Panc1 (cell line): ENCODE measurements at regions not wholly inside any gene's neighbourhood (a gene's known extent, or its start where the extent isn't known, plus 50 kb on each side); places are given as distances from the start of the nearest gene placed in this dataset.

ENCODE experiments used
- ATAC-seq: fragments of 200-7000 bp; cut with Tn5 transposase; 2 replicates; pipeline ENCODE4 v1.9.1; 2020; ENCODE audit warnings: mild to moderate bottlenecking, moderate library complexity
- BruUV-seq: library from RNA; stranded (reverse); fragments of 400-500 nt; replicated peaks from 2 replicates; lab custom pipeline; 2021; lab: Mats Ljungman, UMichigan
- CTCF ChIA-PET: fragments of 300-600 bp; sonication (Branson Sonifier 250); formaldehyde crosslinking; loops from one replicate; lab custom pipeline; 2022; ENCODE audit warnings: antibody characterized with exemption; lab: Charles Lee
- POLR2A ChIA-PET: fragments of 300-600 bp; sonication (Branson Sonifier 250); formaldehyde crosslinking; loops from one replicate; lab custom pipeline; 2022; ENCODE audit warnings: antibody characterized with exemption; lab: Charles Lee
- DNase-seq: peaks from one replicate; pipeline ENCODE4 v3.0.0-alpha.2; 2010; ENCODE audit warnings: low read depth, low spot score
- H3K27ac ChIP-seq: 2 replicates; pipeline ENCODE4 v1.5.1; 2011; ENCODE audit warnings: mild to moderate bottlenecking, low read length, inconsistent platforms
- H3K27me3 ChIP-seq: fragments of 200-500 bp; sonication (Bioruptor generic); 2 replicates; pipeline ENCODE4 v1.6.0; 2014; ENCODE audit warnings: low read length, inconsistent platforms; ENCODE audit not compliant: control insufficient read depth, insufficient read depth
- H3K36me3 ChIP-seq: fragments of 200-500 bp; sonication (Bioruptor generic); 2 replicates; pipeline ENCODE4 v1.5.1; 2014; ENCODE audit warnings: inconsistent platforms, mild to moderate bottlenecking, low read length, moderate library complexity; ENCODE audit not compliant: control insufficient read depth, insufficient read depth
- H3K4me1 ChIP-seq: 2 replicates; pipeline ENCODE4 v1.5.1; 2011; ENCODE audit warnings: inconsistent platforms, mild to moderate bottlenecking, low read length, moderate library complexity; ENCODE audit not compliant: control insufficient read depth, insufficient read depth
- H3K4me3 ChIP-seq, 2 experiments: 2 replicates each; pipeline ENCODE4 v1.5.1; 2011 to 2012; ENCODE audit warnings: low read depth in 2 of 2, low read length in 2 of 2, mild to moderate bottlenecking in 2 of 2, inconsistent platforms in 1 of 2, moderate library complexity in 1 of 2
- H3K9me3 ChIP-seq: fragments of 200-500 bp; sonication (Bioruptor generic); 2 replicates; pipeline ENCODE4 v1.5.1; 2014; ENCODE audit warnings: low read depth, mild to moderate bottlenecking, inconsistent platforms, low read length, moderate library complexity; ENCODE audit not compliant: control insufficient read depth, insufficient read depth
- CTCF ChIP-seq: fragments of 450-650 bp; IDR thresholded peaks from 2 replicates; pipeline ENCODE4 v1.5.1; 2017; ENCODE audit warnings: mild to moderate bottlenecking
- POLR2AphosphoS5 ChIP-seq: IDR thresholded peaks from 2 replicates; pipeline ENCODE4 v1.6.1; 2012; ENCODE audit warnings: mild to moderate bottlenecking, low read depth, low read length, moderate library complexity
- REST ChIP-seq, 2 experiments: IDR thresholded peaks; 2 replicates each; pipeline ENCODE4 v1.6.1; 2011 to 2012; ENCODE audit warnings: low read depth in 2 of 2, control low read depth in 1 of 2, low read length in 1 of 2, mild to moderate bottlenecking in 1 of 2, moderate library complexity in 1 of 2; ENCODE audit not compliant: insufficient read depth in 1 of 2
- SIN3A ChIP-seq: IDR thresholded peaks from 2 replicates; pipeline ENCODE4 v1.6.1; 2012; ENCODE audit warnings: low read depth, mild to moderate bottlenecking, low read length, moderate library complexity, borderline replicate concordance; ENCODE audit not compliant: insufficient read depth
- TCF7L2 ChIP-seq: IDR thresholded peaks from 2 replicates; pipeline ENCODE4 v1.6.1; 2011; ENCODE audit warnings: mild to moderate bottlenecking, low read depth, low read length, inconsistent platforms
- in situ Hi-C: cut with HindIII; loops from 2 replicates; pipeline ENCODE4 v1.10.0; 2016; ENCODE audit warnings: low sequenced_read_pairs, low pct_unique_long_range_greater_than_20kb
- intact Hi-C: fragments of 100-400 bp; cut with micrococcal nuclease; formaldehyde crosslinking; loops from one replicate; pipeline ENCODE4 v1.10.0; 2022; ENCODE audit not compliant: unreplicated experiment

GRCh38 chr9:108702681-108703080, 153.1 kb downstream of the ACTL7B start:
- TF ChIP-seq TCF7L2, result no peak
- no peak for TF ChIP-seq POLR2AphosphoS5
- TF ChIP-seq REST (IDR thresholded peaks at IDR 0.05; ENCODE audit: insufficient read depth in 1 of 2, low read depth in 2 of 2, low read length in 1 of 2), result no peak
- no peak for TF ChIP-seq SIN3A
- no peak for TF ChIP-seq CTCF
- no peaks in the 10 kb centered on the region for H3K36me3 ChIP-seq
- ChIA-PET CTCF (no interaction called here), POLR2A (no interaction called here)
- no peak overlapping the region for H3K4me3 ChIP-seq
- no peak for DNase-seq
- intact Hi-C loops, result no loop called here
- H3K27ac ChIP-seq, result no peak overlapping the region
- no peaks in the 10 kb centered on the region for H3K4me1 ChIP-seq
- no TSS peak for BruUV-seq
- in situ Hi-C loops, result no loop called here
- no peaks in the 10 kb centered on the region for H3K27me3 ChIP-seq
- ATAC-seq, result no peak
- no peaks in the 10 kb centered on the region for H3K9me3 ChIP-seq

GRCh38 chr9:108698801-108699200, 157.0 kb downstream of the ACTL7B start:
- in situ Hi-C loops (no loop called here), intact Hi-C loops (no loop called here)
- no peak for DNase-seq
- no TSS peak for BruUV-seq
- Histone ChIP-seq H3K4me1 (no peaks in the 10 kb centered on the region), H3K27me3 (no peaks in the 10 kb centered on the region), H3K4me3 (no peak overlapping the region), H3K9me3 (no peaks in the 10 kb centered on the region), H3K27ac (no peak overlapping the region), H3K36me3 (no peaks in the 10 kb centered on the region)
- TF ChIP-seq POLR2AphosphoS5, result no peak
- no peak for TF ChIP-seq REST (IDR thresholded peaks at IDR 0.05; ENCODE audit: insufficient read depth in 1 of 2, low read depth in 2 of 2, low read length in 1 of 2)
- TF ChIP-seq CTCF, result no peak
- no peak for TF ChIP-seq TCF7L2
- no peak for TF ChIP-seq SIN3A
- CTCF ChIA-PET, result no interaction called here
- no peak for ATAC-seq
- POLR2A ChIA-PET, result no interaction called here
